AG09309 (cell line): ENCODE measurements at regions not wholly inside any gene's neighbourhood (a gene's known extent, or its start where the extent isn't known, plus 50 kb on each side); places are given as distances from the start of the nearest gene placed in this dataset.
A peak's percentile ranks its signal among the peaks of the same experiment; 100 is the strongest.

Experiments
- DNase-seq: peaks from one replicate; pipeline ENCODE4 v3.0.0-alpha.2; 2010; ENCODE audit warnings: low read depth
- H3K4me3 ChIP-seq: 2 replicates; pipeline ENCODE4 v1.5.1; 2011; ENCODE audit warnings: mild to moderate bottlenecking, low read depth, low read length, moderate library complexity; ENCODE audit not compliant: control insufficient read depth
- TF ChIP-seq, protein P1 (sequence below): IDR thresholded peaks from 2 replicates; pipeline ENCODE4 v1.5.1; 2011; ENCODE audit warnings: mild to moderate bottlenecking, low read depth, low read length, inconsistent platforms; ENCODE audit not compliant: insufficient read depth, control insufficient read depth; ENCODE audit errors: missing control alignments

DNA sequence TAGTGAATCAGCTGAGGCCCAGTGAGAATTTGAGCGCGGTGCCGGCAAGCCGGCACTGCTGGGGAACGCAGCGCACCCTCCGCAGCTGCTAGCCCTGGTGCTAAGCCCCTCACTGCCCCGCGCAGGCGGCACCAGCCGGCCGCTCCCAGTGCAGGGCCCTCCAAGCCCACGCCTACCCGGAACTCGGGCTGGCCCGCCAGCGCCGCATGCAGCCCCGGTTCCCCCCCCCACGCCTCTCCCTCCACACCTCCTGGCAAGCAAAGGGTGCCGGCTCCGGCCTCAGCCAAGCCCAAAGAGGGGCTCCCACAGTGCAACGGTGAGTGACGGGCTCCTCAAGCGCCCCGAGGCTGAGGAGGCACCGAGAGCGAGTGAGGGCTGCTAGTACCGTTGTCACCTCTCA is 54.5 kb upstream of the VASH1 start:
- DNase-seq: no peak
- no peak overlapping the region for H3K4me3 ChIP-seq
- TF ChIP-seq, protein P1, sequence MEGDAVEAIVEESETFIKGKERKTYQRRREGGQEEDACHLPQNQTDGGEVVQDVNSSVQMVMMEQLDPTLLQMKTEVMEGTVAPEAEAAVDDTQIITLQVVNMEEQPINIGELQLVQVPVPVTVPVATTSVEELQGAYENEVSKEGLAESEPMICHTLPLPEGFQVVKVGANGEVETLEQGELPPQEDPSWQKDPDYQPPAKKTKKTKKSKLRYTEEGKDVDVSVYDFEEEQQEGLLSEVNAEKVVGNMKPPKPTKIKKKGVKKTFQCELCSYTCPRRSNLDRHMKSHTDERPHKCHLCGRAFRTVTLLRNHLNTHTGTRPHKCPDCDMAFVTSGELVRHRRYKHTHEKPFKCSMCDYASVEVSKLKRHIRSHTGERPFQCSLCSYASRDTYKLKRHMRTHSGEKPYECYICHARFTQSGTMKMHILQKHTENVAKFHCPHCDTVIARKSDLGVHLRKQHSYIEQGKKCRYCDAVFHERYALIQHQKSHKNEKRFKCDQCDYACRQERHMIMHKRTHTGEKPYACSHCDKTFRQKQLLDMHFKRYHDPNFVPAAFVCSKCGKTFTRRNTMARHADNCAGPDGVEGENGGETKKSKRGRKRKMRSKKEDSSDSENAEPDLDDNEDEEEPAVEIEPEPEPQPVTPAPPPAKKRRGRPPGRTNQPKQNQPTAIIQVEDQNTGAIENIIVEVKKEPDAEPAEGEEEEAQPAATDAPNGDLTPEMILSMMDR: no peak

DNA sequence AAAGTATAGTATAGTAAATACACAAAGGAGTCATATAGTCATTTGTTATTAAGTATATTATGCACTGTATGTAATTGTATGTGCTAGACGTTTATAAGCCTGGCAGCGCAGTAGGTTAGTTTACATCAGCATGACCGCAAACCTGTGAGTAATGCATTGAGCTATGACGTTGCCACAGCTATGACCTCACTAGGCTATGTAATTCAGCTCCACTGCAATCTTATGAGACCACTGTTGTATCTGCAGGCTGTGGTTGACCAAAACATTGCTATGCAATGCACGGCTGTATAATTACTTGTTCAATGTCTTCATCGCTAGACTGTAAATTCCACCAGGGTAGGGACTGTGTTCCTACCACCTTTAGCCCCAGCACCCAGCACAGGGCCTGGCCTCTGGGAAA is 53.2 kb upstream of the VASH1 start:
- no peak overlapping the region for H3K4me3 ChIP-seq
- TF ChIP-seq, protein P1: no peak
- no peak for DNase-seq

DNA sequence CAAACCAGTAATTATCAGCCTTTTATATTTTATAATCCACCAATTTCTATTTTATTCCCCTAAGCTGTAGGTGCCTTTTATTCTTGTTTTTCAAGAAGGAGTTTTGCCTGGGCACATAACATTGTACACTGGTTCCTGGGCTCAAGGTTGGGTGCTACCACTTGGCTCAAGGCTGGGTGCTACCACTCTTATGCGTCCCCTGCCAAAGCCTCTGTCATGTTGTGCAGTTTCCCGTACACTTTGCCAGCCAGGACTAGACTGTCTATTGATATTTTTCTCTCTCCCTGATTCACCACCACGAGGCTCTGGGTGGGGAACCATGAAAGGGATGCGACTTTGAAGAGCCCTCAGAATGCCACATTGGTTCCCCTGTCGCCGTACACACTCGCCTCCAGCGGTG is 52.5 kb upstream of the VASH1 start:
- TF ChIP-seq, protein P1: no peak
- no peak for DNase-seq
- H3K4me3 ChIP-seq: no peak overlapping the region

DNA sequence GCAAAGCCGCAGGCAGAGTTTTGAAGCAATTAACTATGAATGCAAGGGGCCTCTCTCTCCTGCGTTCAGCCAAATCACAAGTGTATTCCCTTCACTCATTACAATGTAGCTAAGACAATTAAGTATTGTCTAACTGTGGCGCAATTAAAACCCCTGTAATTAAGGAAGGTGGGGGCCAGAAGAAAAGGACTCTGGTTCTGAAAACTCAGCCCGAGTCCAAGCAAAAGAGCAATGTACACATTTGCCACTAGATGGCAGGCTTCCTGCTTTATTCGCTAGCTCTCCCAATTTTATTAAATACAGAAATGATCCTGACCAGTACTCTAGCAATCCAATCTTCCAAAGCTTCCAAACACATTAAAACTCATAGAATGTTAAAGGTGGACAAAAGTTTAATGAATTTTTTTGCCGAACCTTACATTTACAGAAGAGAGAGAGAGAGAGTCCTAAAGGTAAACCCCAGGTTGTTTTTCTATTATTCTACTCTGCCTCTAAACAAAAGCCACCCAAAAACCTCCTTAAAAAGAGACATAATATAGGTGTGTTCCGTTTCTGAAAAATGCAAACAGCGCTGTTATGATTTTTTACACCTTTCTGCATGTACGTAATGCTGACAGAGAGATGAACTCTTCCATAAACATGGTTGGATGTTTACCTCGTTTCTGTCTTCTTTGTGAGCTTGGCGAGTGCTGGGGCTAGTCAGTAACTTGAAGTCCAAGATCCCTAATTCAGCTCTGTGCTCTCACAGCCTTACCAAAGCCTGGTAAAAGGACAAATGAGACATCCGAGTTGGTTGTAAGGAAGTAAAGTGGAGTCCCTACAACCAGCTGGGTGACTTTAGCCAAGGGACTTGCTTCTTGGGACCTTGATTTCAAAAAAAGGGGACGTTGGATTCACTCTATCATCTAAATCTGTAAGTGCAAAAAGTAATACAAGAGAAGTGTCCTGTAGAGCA is 50.9 kb upstream of the VASH1 start:
- H3K4me3 ChIP-seq: no peak overlapping the region
- DNase-seq: no peak
- TF ChIP-seq, protein P1: peak; percentile 73
